Suprapubic skin (tissue), 4 donors: ENCODE measurements at regions not wholly inside any gene's neighbourhood (a gene's known extent, or its start where the extent isn't known, plus 50 kb on each side); places are given as distances from the start of the nearest gene placed in this dataset.

Experiments used
- CTCF ChIP-seq, 2 donors: fragments of 200-600 bp in 1 of 2; fragments of 450-650 bp in 1 of 2; sonication (generic) in 1 of 2; IDR thresholded peaks; one replicate each; pipeline ENCODE4 v1.5.1; 2016 to 2019; ENCODE audit warnings: antibody characterized with exemption in 2 of 2, mild to moderate bottlenecking in 1 of 2, moderate library complexity in 1 of 2
- POLR2A ChIP-seq, 2 donors: fragments of 450-650 bp; IDR thresholded peaks; one replicate each; pipeline ENCODE4 v1.6.1; 2017; ENCODE audit warnings: antibody characterized with exemption in 2 of 2, mild to moderate bottlenecking in 2 of 2, moderate library complexity in 2 of 2
- POLR2AphosphoS5 ChIP-seq, 3 donors: sonication (generic); formaldehyde crosslinking; IDR thresholded peaks; one replicate each; pipeline ENCODE4 v1.6.1; 2017; ENCODE audit warnings: antibody characterized with exemption in 3 of 3

GRCh38 chr2:140041239-140041638 lies 1261.0 kb upstream of the NXPH2 start:
- TF ChIP-seq CTCF (IDR thresholded peaks at IDR 0.05) (no peak), POLR2AphosphoS5 (IDR thresholded peaks at IDR 0.05) (no peak), POLR2A (IDR thresholded peaks at IDR 0.05) (no peak)
